IMR-90 (cell line): ENCODE measurements at regions not wholly inside any gene's neighbourhood (a gene's known extent, or its start where the extent isn't known, plus 50 kb on each side); places are given as distances from the start of the nearest gene placed in this dataset.

Source experiments
- ATAC-seq: fragments of 200-7000 bp; cut with Tn5 transposase; 2 replicates; pipeline ENCODE4 v1.9.1; 2020; ENCODE audit warnings: low read depth, mild to moderate bottlenecking, moderate library complexity
- BruUV-seq: library from RNA; stranded (reverse); fragments of 400-500 nt; replicated peaks from 2 replicates; lab custom pipeline; 2021; lab: Mats Ljungman, UMichigan
- CTCF ChIA-PET: fragments of 300-600 bp; formaldehyde crosslinking; extraction: SDS; loops from one replicate; lab custom pipeline; 2021; ENCODE audit warnings: antibody characterized with exemption; lab: Yijun Ruan, JAX
- POLR2A ChIA-PET: fragments of 300-600 bp; sonication (Branson Sonifier 250); formaldehyde crosslinking; loops from one replicate; lab custom pipeline; 2022; ENCODE audit warnings: antibody characterized with exemption; ENCODE audit not compliant: unreplicated experiment; lab: Charles Lee
- DNase-seq: peaks from one replicate; pipeline ENCODE4 v3.0.0; 2013
- H2AFZ ChIP-seq: replicated peaks from 2 replicates; pipeline ENCODE3; 2013; ENCODE audit warnings: low read length, mild to moderate bottlenecking; ENCODE audit not compliant: poor library complexity
- H2AK5ac ChIP-seq: 2 replicates; pipeline ENCODE4 v1.6.1; 2013; ENCODE audit warnings: low read depth, low read length, inconsistent platforms
- H2AK9ac ChIP-seq: replicated peaks from 2 replicates; pipeline ENCODE3; 2013; ENCODE audit warnings: mild to moderate bottlenecking, low read depth, low read length, moderate library complexity; ENCODE audit not compliant: poor library complexity
- H2BK120ac ChIP-seq: 2 replicates; pipeline ENCODE4 v1.6.1; 2013; ENCODE audit warnings: low read depth, low read length, inconsistent platforms
- H2BK15ac ChIP-seq: 3 replicates; pipeline ENCODE4 v1.6.1; 2013; ENCODE audit warnings: low read depth, low read length, inconsistent platforms
- H2BK20ac ChIP-seq: 2 replicates; pipeline ENCODE4 v1.6.1; 2013; ENCODE audit warnings: low read depth, mild to moderate bottlenecking, inconsistent platforms, low read length, moderate library complexity
- H2BK5ac ChIP-seq: 2 replicates; pipeline ENCODE4 v1.6.1; 2013; ENCODE audit warnings: mild to moderate bottlenecking, low read depth, low read length, inconsistent platforms; ENCODE audit not compliant: poor library complexity, severe bottlenecking
- H3K14ac ChIP-seq: replicated peaks from 2 replicates; pipeline ENCODE4 v1.6.1; 2013; ENCODE audit warnings: low read depth, low read length, inconsistent platforms
- H3K18ac ChIP-seq: 2 replicates; pipeline ENCODE4 v1.6.1; 2013; ENCODE audit warnings: low read depth, low read length, control low read depth
- H3K23ac ChIP-seq: 2 replicates; pipeline ENCODE4 v1.6.1; 2013; ENCODE audit warnings: low read depth, low read length, inconsistent platforms
- H3K27ac ChIP-seq: 2 replicates; pipeline ENCODE4 v1.5.1; 2013; ENCODE audit warnings: mild to moderate bottlenecking, control low read depth, low read length; ENCODE audit not compliant: insufficient read depth
- H3K27me3 ChIP-seq: 2 replicates; pipeline ENCODE4 v1.6.1; 2013; ENCODE audit warnings: low read length; ENCODE audit not compliant: control insufficient read depth, insufficient read depth
- H3K36me3 ChIP-seq: 2 replicates; pipeline ENCODE4 v1.6.1; 2013; ENCODE audit warnings: low read length, mixed read lengths; ENCODE audit not compliant: control insufficient read depth, insufficient read depth
- H3K4ac ChIP-seq: 2 replicates; pipeline ENCODE4 v1.6.1; 2013; ENCODE audit warnings: low read depth, low read length, inconsistent platforms
- H3K4me1 ChIP-seq: 2 replicates; pipeline ENCODE4 v1.6.1; 2013; ENCODE audit warnings: low read length, mixed read lengths; ENCODE audit not compliant: control insufficient read depth, insufficient read depth
- H3K4me2 ChIP-seq: 2 replicates; pipeline ENCODE4 v1.6.1; 2013; ENCODE audit warnings: low read depth, mild to moderate bottlenecking, control low read depth, low read length, moderate library complexity
- H3K4me3 ChIP-seq: 2 replicates; pipeline ENCODE4 v1.5.1; 2013; ENCODE audit warnings: low read depth, mild to moderate bottlenecking, control low read depth, low read length, moderate library complexity; ENCODE audit not compliant: insufficient read depth
- H3K56ac ChIP-seq: 2 replicates; pipeline ENCODE4 v1.6.1; 2013; ENCODE audit warnings: low read length, inconsistent platforms; ENCODE audit not compliant: insufficient read depth; ENCODE audit errors: extremely low read depth
- H3K79me1 ChIP-seq, 2 experiments: 2 replicates each; pipeline ENCODE4 v1.6.1; 2013; ENCODE audit warnings: low read length in 2 of 2, inconsistent platforms in 1 of 2, low read depth in 1 of 2
- H3K9ac ChIP-seq: 2 replicates; pipeline ENCODE4 v1.6.1; 2013; ENCODE audit warnings: low read depth, low read length, control low read depth
- H3K9me1 ChIP-seq: 2 replicates; pipeline ENCODE4 v1.6.1; 2013; ENCODE audit warnings: low read length, inconsistent platforms; ENCODE audit not compliant: insufficient read depth
- H3K9me3 ChIP-seq: 2 replicates; pipeline ENCODE4 v1.6.1; 2013; ENCODE audit warnings: low read length; ENCODE audit not compliant: control insufficient read depth, insufficient read depth
- H4K20me1 ChIP-seq: 2 replicates; pipeline ENCODE4 v1.6.1; 2013; ENCODE audit warnings: low read length, inconsistent platforms; ENCODE audit not compliant: insufficient read depth
- H4K5ac ChIP-seq: 2 replicates; pipeline ENCODE4 v1.6.1; 2013; ENCODE audit warnings: mild to moderate bottlenecking, low read depth, low read length, control low read depth
- H4K8ac ChIP-seq, 2 experiments: 2 replicates each; pipeline ENCODE4 v1.6.1; 2013; ENCODE audit warnings: low read depth in 2 of 2, low read length in 2 of 2, control low read depth in 1 of 2, inconsistent platforms in 1 of 2
- H4K91ac ChIP-seq: 2 replicates; pipeline ENCODE4 v1.6.1; 2013; ENCODE audit warnings: low read depth, low read length, inconsistent platforms; ENCODE audit not compliant: insufficient read depth
- BHLHE40 ChIP-seq: fragments of 150-350 bp; IDR thresholded peaks from 2 replicates; pipeline ENCODE4 v1.6.1; 2016; ENCODE audit warnings: mild to moderate bottlenecking, low read depth, low read length
- CEBPB ChIP-seq: IDR thresholded peaks from 2 replicates; pipeline ENCODE4 v1.6.1; 2012; ENCODE audit warnings: low read depth, low read length, improper control_type of control experiment
- CHD1 ChIP-seq: IDR thresholded peaks from 2 replicates; pipeline ENCODE4 v1.6.1; 2012; ENCODE audit warnings: low read depth, low read length, improper control_type of control experiment
- FOS ChIP-seq: fragments of 150-350 bp; IDR thresholded peaks from 2 replicates; pipeline ENCODE4 v1.6.1; 2016; ENCODE audit warnings: low read depth, low read length
- MXI1 ChIP-seq: IDR thresholded peaks from 2 replicates; pipeline ENCODE4 v1.6.1; 2012; ENCODE audit warnings: low read depth, mild to moderate bottlenecking, low read length, moderate library complexity, borderline replicate concordance
- NFE2L2 ChIP-seq: fragments of 150-350 bp; IDR thresholded peaks from 2 replicates; pipeline ENCODE4 v1.6.1; 2016; ENCODE audit warnings: low read depth, mild to moderate bottlenecking, low read length
- POLR2A ChIP-seq: IDR thresholded peaks from 2 replicates; pipeline ENCODE4 v1.6.1; 2012; ENCODE audit warnings: mild to moderate bottlenecking, low read depth, low read length
- RAD21 ChIP-seq: IDR thresholded peaks from 2 replicates; pipeline ENCODE4 v1.6.1; 2012; ENCODE audit warnings: low read length, improper control_type of control experiment
- RCOR1 ChIP-seq: IDR thresholded peaks from 2 replicates; pipeline ENCODE4 v1.6.1; 2012; ENCODE audit warnings: mild to moderate bottlenecking, low read length, improper control_type of control experiment; ENCODE audit not compliant: insufficient replicate concordance
- SMC3 ChIP-seq: fragments of 150-350 bp; IDR thresholded peaks from 2 replicates; pipeline ENCODE4 v1.6.1; 2016; ENCODE audit warnings: low read depth, mild to moderate bottlenecking, antibody characterized with exemption, low read length, moderate library complexity
- WGBS, 2 experiments: methylation state at CpG; one replicate each; pipeline versions ENCODE4 v1.1.5 to v1.1.7; 2013; ENCODE audit warnings: missing lambda C conversion rate in 2 of 2; ENCODE audit not compliant: insufficient read length in 1 of 2; ENCODE audit errors: extremely low coverage in 2 of 2; 5-methylcytosine and 5-hydroxymethylcytosine counted together
- dilution Hi-C: fragments of 300-500 bp; cut with HindIII; formaldehyde crosslinking; loops from one replicate; pipeline ENCODE4 v1.14.3; 2018; ENCODE audit warnings: low sequenced_read_pairs; ENCODE audit not compliant: unreplicated experiment
- in situ Hi-C: fragments of 300-500 bp; cut with MboI; formaldehyde crosslinking; loops from 3 replicates; pipeline ENCODE4 v1.14.3; 2019; ENCODE audit warnings: low sequenced_read_pairs, inconsistent platforms, mixed read lengths
- intact Hi-C: fragments of 100-400 bp; cut with micrococcal nuclease; formaldehyde crosslinking; loops from 2 replicates; pipeline ENCODE4 v1.10.0; 2022
- TF ChIP-seq, protein P1 (sequence below): fragments of 150-350 bp; IDR thresholded peaks from 2 replicates; pipeline ENCODE4 v1.6.1; 2016; ENCODE audit warnings: low read depth, mild to moderate bottlenecking, low read length, moderate library complexity, borderline replicate concordance

DNA sequence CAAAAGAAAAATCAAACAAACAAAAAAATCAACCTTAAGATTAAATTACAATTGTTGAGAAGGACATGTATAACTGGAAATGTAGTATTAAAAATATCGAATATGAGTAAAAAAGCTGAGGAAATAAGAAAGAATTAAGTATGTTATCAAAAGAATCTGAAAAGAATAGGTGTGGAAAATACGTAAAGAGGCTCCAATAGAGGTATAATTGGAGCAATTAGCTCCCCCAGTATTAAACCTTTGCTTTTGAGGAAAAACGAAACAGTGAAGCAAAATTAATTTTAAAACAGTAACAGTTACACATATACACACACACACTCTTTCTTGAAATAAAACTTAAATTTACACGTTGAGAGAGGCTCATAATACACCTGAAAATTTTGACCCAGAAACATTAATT lies 578.7 kb upstream of the ADAMTS16 start:
- no peaks in the 10 kb centered on the region for H4K20me1 ChIP-seq
- ATAC-seq (no peak), DNase-seq (no peak)
- dilution Hi-C loops: no loop called here
- H2AFZ ChIP-seq: no peak overlapping the region
- no peaks in the 10 kb centered on the region for H3K27me3 ChIP-seq
- no peak overlapping the region for H2BK15ac ChIP-seq
- ChIA-PET POLR2A (no interaction called here), CTCF (no interaction called here)
- 0 to 100% methylated on average over 1 of the region's 4 CpGs for WGBS, 2 experiments
- H3K23ac ChIP-seq: no peak overlapping the region
- no peak overlapping the region for H2AK5ac ChIP-seq
- no peak overlapping the region for H2BK5ac ChIP-seq
- H3K4me2 ChIP-seq: no peak overlapping the region
- H3K4me1 ChIP-seq: no peaks in the 10 kb centered on the region
- no peak overlapping the region for H4K5ac ChIP-seq
- no peak overlapping the region for H3K4ac ChIP-seq
- H2BK120ac ChIP-seq: no peak overlapping the region
- no peak overlapping the region for H4K91ac ChIP-seq
- no peaks in the 10 kb centered on the region for H3K9me1 ChIP-seq
- H3K56ac ChIP-seq: no peak overlapping the region
- no peak overlapping the region for H4K8ac ChIP-seq
- no peak overlapping the region for H3K27ac ChIP-seq
- H3K79me1 ChIP-seq: no peaks in the 10 kb centered on the region
- H3K9me3 ChIP-seq: peaks cover 4% of the 10 kb centered on the region
- no peak overlapping the region for H2AK9ac ChIP-seq
- H3K14ac ChIP-seq: no peak overlapping the region
- no peaks in the 10 kb centered on the region for H3K36me3 ChIP-seq
- BruUV-seq: no TSS peak
- no peak for TF ChIP-seq BHLHE40
- no peak for TF ChIP-seq CEBPB
- no peak for TF ChIP-seq RCOR1
- TF ChIP-seq POLR2A: no peak
- no peak for TF ChIP-seq MXI1
- TF ChIP-seq, protein P1, sequence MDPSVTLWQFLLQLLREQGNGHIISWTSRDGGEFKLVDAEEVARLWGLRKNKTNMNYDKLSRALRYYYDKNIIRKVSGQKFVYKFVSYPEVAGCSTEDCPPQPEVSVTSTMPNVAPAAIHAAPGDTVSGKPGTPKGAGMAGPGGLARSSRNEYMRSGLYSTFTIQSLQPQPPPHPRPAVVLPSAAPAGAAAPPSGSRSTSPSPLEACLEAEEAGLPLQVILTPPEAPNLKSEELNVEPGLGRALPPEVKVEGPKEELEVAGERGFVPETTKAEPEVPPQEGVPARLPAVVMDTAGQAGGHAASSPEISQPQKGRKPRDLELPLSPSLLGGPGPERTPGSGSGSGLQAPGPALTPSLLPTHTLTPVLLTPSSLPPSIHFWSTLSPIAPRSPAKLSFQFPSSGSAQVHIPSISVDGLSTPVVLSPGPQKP: no peak
- no peak for TF ChIP-seq FOS
- no peak for TF ChIP-seq RAD21
- no peak for TF ChIP-seq CHD1
- TF ChIP-seq SMC3: no peak
- no peak for TF ChIP-seq NFE2L2
- no peak overlapping the region for H3K9ac ChIP-seq
- no peak overlapping the region for H3K4me3 ChIP-seq
- H2BK20ac ChIP-seq: no peak overlapping the region
- intact Hi-C loops: no loop called here
- in situ Hi-C loops: no loop called here
- no peak overlapping the region for H3K18ac ChIP-seq
